ENCODE measurements at regions not wholly inside any gene's neighbourhood (a gene's known extent, or its start where the extent isn't known, plus 50 kb on each side); places are given as distances from the start of the nearest gene placed in this dataset.

DNA sequence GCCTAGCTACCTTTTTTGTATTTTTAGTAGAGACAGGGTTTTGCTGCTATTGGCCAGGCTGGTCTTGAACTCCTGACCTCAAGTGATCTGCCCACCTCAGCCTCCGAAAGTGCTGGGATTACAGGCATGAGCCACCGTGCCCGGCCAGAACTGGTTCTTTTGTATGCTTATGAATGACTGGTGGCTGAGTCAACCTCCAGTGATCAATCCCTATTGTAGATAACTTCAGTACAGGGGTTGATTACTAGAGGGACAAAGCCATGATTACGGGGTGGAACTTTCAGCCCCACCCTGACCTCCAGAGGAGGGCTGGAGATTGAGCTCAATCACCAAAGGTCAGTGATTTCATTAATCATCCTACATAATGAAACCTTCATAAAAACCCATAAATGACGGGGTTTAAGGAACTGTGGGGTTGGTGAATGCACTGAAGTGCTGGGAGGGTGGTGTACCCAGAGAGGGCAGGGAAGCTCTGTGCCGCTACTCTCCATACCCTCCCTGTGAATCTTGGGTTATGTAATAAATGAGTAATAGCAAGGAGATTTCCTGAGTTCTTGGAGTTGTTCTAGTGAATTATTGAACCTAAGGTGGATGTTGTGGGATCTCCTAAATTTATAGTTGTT is 281.8 kb upstream of the CXCR4 start:
- no peak for DNase-seq

DNA sequence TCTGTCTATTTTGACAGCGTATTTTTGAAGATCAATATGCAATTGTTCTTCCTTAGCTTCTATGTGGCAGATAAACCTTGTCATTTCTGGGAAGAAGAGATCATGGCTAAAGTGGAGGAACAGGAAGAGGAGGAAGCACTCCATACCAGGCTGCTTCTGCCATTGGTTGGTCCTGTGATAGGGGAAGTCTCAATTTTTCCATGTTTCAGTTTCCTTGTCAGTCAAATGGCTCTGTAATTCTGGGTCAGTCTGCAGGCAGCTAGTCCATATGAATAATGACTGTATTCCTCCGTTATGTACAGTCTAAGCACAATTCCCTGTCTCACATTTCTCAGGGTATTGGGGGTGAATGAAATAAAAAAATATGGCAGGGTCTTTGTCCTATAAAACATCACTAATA is 277.6 kb upstream of the CXCR4 start:
- no peak for DNase-seq

DNA sequence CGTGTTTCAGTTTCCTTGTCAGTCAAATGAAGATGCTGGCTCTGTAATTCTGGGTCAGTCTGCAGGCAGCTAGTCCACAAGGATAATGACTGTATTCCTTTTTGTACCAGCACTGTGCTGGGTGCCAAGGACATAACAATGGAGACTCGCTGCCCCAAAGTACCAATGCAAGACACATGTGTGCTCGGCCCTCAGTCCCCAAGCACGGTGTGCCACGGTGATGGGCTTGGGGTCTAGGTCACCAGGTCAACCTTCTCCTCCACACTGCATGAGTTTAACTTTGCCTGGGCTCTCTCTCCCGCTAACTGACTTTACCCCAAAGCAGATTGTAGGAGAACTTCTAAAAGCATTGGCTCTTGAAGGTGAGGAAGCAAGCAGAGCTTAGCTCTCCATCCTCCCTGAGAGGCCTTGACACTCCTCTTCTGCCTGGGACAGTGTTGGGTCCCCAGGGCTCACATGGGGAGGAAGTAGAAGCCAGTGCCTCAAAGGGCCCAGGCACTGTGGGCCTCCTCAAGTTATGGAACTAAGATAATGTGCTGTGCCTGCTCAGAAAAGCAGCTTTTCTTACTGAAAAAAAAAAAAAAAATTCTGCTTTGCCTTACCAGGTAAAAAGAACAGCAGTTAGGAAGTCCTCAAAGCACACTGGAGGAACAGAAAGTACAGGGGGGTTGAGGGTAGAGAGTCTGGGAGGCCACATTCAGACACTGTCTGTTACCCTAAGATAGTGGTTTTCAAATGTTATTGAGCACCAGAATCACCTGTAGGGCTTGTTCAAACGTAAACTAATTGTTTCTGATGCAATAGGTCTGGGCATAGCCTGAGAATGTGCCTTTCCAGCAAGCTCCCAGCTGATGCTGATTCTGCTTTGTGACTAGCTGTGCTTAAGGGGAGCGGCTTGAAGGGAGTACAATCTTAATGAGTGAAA is 276.4 kb upstream of the CXCR4 start:
- no peak for DNase-seq

DNA sequence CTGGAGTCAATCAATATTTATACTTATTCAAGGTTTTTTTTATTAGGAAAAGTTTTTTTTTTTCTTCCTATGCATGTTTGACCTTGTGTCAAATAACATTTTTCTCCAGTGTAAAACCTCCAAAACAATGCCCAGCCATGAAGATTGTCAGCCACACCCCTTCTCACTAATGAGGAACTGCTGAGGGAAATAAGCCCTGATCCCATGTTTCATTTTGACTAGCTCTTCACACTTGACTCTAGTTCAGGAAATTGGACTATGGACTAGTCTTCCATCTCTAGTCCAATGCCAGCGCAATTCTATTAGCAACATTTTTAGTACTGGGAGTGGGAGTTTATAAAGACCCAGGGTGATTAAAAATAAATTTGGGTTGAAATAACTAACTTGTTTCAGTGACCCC is 275.6 kb upstream of the CXCR4 start:
- peak in 1 of 2 donors; percentile 3 for DNase-seq

DNA sequence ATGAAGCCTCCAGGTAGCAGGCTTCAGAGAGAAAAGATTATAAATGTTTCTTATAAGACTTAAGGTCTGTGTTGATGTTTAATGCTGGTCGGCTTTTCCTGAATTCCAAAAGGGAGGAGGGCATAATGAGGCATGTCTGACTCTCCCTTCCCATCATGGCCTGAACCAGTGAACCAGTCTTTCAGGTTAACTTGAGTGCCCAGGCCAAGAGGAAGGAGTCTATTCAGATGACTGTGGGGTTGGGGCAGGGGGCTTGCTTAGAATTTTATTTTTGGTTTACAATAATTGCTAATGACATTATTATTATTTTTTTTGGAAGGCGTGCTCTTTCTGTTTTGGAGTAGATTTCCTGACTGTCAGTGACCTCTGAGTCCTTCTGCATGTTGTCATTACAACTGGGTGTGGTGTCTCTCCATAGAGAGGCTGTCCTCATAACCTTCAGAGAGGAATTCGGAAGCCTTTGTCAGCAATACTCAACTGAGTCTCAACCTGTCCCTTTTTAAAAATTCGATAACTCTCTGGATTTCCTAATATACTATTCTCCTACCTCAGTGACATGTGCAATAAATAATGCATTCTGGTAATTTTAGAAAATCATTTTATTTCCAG is 275.1 kb upstream of the CXCR4 start:
- no peak for DNase-seq

DNA sequence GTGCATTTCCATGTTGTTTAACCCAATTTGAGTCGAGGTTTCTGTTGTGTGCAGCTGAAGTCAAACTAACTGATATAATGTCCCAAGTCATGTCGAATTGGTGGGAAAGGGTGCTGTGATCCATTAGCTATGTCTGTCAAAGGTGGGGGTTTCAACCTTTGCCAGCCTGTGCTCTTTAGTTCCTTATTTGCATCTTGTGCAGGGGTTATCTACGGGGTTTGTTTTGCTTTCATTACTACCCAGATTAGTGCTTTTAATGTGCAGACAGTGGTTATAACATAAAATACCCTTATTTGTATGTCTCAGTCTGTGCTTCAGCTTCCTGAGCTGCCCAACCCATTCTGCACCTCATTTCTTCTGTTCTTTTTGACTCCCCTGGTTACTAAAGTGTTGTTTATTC is 271.9 kb upstream of the CXCR4 start:
- DNase-seq = no peak

DNA sequence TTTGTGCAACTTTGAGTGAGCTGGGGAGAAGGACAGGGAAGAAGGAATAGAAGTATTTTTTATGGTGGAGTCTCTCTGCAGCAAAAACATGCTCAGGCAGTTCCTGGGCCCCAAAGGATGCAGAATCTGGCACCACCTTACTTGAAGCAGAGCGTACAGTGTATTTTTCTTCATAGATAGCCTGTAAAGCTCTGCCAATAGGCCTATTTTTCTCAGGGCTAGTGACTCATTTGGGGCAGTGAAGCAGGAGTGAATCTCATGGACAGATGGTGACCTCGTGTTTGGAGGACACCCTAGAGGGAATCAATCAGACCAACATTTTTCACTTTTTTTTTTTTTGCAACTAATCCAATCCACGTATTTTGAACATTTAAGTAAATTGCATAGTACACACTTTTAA is 268.1 kb upstream of the CXCR4 start:
- DNase-seq = no peak

DNA sequence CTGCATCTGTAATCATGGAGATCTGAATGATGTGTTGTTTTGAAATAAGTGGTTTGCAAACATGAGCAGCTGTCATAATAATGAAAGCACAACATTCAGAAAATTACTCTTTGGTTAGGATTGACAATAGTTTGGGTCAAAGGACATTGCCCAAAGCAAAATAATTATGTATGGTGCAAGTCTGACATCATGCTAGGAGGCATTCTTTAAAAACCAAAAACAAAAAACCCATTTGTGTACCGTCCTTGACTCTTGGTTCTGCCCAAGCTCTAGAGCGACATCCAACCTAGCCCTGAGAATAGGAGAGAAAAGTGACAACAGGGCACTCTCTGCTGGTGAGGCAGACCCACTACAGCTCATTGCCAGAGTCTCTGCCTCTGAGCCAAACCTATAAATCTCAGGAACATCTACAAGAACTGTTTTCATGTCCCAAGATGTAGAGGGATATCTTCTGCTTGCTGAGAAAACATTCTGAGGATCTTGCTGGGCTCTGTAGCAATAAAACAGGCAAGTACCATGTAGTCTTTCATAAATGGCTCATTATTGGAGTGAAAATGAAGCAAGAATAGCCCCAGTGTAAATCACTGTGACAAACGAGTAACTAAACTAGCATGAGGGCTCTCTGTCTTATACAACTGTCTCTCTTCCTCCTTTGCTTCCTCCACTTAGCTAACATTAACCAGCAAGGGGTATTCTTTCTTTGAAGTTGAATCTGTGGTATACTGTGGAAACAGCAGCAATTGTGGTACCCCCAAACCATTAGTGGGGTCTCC is 266.8 kb upstream of the CXCR4 start:
- DNase-seq = peak; percentile 23 to 53

DNA sequence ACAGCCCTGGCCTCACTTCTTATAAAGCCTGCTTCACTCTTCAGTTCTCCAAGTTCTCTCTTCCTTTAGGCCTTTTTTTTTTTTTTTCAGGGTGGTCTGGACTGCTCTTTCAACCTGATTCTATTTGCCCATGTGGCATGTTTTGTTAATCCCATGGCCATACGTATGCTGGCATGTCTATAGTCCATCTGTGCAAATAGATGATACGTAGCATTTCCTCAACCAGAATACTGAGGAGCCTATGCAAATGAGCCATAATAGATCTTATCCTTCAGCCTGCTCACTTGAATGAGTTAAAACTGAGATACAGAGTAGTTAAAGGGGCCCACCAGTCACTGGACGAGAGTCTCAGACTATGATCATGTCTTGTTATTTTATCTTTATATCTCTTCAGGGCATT is 265.2 kb upstream of the CXCR4 start:
- DNase-seq = no peak

DNA sequence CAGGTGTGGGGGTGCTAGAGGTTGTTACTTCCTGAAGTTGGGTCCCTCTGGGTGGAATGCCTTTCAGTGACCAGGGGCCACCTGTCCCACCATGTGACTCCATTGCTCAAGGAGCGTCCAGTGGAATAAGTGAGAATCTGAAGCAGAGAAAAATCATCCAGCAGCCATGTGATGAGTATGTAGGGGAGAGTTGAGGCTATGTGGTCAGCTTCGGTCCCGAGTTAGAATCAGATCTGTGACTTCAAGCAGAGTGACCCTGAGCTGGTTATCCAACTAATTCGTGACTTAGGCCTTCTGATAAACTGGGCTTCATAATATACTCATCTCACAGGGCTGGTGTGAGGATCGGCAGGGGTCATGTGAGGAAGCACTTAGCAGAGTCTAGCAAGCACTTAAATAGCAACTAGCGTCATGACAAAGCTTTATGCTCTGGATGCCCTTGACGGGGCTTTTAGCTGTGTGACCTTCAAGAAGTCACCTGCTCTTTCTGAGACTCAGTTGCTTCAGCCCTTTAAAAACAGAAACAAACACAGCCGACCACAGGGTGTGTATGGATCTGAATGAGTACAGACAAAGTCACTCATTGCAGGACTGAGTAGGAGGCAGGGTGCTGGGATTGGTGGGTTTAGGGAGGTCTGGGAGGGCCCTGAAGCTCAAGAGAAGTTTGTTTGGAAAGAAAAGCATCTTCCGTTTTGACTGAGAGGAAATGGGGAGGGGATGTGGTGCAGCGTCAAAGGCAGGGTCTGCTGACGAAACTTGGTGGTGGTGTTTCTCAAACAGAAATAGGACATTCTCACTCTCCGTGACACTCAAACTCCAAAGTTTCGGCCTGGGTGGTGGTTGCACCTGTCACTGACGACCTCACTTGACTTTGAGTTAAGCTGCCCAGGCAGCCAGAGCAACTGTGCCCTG is 264.0 kb upstream of the CXCR4 start:
- DNase-seq = no peak

DNA sequence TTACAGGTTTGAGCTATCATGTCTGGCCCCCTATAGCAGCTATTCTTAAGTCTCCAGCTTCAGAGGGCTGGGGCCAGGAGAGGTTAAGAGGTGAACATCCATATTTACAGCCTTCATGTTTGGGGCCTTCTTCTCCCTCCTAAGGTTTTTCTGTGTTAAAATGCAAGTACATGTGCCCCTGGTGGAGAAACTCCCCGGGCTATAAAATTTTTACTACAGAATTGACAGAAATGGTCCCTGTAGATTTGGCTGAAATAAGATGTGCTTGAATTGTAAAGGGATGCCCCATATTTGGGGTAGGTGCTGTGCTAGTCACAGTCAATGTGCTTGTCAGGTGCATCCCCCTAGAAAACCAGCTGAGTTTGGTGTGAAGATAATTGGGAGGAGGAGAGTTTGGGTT is 263.3 kb upstream of the CXCR4 start:
- DNase-seq = no peak

DNA sequence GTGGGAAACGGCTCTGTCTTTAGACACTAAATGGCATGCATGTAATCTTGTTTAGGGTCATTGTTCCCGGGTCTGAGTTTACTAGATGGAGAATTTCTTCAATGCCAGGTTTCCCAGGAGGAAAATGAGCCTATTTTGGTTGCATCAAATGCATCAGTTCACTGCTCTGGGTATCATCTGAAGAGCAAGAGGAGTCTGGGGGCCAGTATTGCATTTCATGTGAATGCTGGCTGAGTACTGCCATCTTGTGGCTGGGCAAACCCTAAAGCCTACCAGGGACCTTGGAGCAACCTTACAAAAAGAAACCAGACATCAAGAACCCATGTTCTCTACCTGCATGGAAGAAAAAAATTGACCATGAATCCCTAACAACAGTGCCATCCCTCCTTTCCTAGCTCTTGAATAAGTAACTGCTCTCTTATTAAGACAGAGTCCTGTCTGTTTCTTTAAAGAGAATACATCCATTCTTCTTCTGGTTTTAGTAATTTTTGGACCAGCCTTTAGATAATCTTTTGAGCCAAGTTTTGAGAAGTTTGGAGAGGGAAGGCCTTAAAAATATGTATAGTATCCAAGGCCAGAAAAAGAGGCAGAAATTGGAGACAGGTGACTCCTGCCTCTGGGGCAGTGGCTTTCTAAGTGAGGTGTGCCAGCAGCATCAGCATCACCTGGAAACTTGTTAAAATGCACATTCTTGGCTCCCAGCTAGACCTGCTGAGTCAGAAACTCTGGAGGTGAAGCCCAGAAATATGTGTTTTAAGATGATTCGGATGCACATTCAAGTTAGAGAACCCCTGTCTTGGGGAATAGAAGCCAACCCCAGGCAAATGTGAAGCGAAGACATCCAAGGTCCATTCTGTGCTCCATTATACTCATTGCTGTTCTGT is 261.0 kb upstream of the CXCR4 start:
- peak; percentile 50 to 73 for DNase-seq

DNA sequence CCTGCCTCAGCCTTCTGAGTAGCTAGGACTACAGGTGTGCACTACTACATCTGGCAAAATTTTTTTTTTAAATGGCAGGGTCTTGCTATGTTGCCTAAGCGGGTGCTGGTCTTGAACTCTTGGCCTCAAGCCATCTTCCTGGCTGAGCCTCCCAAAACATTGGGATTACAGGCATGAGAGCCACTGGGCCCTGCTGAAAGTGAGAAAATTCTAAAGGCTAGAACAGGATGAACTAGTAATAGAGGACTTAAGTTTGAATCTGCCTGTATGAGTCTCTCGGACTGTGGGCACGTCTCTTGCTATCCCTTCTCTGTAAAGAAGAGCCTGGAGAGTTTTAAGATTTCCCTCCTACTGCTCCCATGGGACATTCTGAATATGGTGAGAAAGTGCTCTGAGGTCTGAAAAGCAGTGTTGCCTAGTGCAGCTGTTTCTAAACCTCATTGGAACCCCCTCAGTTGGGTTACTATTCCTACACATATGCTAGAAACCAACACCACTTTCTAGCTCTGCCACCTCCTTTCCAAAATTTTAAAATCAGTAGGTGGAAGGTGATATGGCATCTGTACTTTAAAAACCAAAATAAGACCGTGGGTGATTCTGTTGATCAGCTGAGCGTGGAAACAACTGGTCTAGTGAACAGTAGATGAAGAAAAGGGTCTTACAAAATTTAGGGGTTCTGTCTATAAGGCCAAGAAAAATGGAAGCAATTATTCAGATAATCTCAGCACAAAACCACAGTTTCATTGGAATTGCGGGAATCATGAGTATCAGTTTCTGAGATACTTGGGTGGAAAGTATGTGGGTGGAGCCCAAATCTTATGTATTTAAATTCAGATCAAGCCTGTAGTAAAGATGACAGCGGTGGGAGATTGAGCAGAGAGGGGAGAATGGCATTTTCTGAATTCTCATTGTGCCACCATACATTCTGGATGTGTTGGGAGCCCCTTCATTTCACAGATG is 259.8 kb upstream of the CXCR4 start:
- no peak for DNase-seq

DNA sequence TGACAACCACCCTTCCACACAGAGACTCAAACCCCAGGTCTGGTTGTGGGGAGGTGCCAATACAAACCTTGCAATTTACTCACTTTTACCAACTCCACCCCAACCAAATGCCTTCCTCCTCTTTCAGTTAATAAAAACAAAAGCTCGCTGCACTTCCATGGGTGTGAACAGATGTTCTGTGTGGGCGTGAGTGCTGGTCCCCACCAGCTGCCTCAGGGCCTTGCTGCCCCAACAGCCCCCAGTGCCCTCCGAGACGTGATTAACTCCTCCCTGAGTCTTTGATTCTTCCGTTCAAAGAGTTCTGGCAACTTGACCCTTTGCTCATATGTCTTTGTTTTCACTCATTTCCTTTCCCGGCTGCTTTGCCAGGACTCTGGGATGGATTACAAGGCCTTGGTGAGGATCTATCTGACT is 258.9 kb upstream of the CXCR4 start:
- DNase-seq = no peak

DNA sequence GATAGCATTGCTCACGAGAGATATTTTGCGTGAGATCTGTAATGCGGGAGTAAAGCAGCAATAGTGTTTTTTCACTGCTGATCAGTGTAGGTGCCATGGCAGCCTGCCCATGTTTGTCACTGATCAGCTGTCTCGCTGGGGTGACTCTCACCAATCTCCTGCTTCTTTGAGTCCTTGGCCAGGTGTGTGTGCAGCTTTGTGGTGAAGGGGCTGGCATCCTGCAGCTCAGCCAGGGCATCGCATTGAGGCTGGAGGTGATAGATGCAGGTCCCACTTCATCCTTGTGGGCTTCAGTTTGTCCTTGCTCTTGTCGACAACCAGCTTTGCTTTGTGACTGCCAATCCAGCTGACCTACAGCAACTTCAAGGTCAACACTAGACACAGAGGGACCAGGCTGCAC is 258.3 kb upstream of the CXCR4 start:
- DNase-seq = no peak

DNA sequence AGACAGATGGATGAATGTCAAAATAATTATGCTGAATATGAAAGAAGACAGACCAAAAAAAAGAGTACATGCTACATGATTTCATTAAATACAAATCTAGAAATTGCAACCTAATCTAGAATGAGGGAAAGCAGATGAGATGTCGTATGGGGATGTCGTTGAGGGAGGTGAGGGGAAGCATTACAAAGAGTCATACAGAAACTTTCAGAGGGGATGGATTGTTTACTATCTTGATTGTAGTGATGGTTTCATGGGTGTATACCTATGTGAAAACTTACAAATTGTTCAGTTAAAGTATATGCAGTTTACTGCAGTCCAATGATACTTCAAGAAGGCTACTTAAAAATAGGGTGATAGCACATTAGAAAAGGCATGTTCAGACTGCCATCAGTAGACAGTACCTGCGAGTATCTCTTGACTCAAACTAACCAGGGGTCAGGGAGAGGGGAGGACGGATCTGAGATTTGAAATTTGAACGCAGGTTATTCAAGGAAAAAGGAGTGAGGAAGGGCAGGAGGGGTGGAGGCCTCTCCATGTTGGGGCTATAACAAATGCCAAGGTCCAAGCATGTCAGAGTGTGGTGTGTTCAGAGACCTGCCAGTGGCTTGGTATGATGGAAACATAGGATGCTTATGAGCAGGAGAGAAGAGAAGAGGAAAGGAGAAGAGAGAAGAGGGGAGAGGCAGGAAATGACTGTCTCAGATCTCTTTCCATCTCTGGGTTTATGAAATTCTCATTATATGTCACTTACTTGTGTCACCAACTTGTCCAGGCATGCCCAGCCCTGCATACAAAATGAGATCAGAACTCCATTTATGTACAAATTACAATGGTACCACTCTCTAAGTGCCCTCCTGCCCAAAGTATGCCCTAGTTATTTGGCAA is 257.3 kb upstream of the CXCR4 start:
- no peak for DNase-seq

DNA sequence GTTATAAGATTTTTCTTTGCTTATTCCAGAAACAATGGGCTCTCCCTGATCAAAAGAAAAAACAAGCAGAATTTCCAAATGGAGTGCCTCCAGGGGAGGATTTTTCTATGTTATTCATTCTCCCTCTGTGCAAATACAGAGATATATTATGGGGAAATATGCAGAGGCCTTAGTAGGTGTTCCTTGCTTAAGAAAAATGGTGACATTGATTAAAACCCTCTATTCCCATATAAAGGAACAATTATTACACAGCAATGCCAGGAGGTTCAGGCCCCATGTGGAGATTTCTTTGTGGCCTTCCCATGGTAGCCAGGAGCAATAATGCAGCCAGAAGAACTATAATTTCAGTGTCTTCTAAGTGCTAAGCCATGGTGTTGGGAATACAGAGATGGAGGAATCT is 255.9 kb upstream of the CXCR4 start:
- no peak for DNase-seq

DNA sequence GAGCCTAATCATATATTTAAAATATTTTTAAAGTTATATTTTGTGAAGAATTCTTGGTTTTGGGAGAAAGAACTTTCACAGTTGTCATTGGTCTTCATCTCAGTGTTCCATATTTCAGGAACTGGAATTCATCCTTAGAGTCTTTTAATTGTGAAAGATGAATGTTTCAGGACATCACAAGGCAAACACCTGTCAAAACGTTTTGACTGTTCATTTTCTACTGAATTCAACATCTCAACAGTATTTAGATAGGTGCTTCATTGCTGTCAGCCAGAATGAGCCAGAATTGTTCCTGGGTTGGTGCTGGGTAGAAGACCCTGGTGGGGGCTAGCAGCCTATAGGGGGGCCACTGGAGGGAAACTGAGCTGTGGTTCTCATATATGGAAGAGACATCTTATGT is 255.1 kb upstream of the CXCR4 start:
- DNase-seq = no peak

DNA sequence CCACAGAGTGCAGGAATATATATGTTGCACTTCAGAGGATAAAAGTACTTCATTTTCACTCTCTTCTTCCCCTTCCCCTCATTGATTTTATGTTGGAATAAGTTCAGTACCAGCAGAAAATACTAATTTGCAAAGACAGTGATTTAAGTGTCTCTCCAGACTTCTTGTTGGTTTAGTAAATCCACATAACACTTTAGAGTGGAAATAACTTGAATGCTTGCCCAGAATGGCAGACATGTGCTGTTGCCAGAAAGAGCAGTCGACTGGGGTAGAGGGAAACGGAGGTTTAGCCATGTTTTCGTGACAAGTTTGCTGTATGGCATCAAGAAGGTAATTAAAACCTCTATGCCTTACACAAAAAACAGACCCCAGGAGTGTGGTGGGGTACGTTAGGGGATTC is 246.0 kb upstream of the CXCR4 start:
- DNase-seq = no peak

All from hippocampal formation (tissue), 2 donors.